HG02642 (cell line): ENCODE measurements at regions not wholly inside any gene's neighbourhood (a gene's known extent, or its start where the extent isn't known, plus 50 kb on each side); places are given as distances from the start of the nearest gene placed in this dataset.

Source experiments
- ATAC-seq: cut with Tn5 transposase; IDR thresholded peaks from one replicate; pipeline ENCODE4 v1.9.1; 2021; ENCODE audit warnings: mild to moderate bottlenecking; ENCODE audit not compliant: unreplicated experiment, poor library complexity

DNA sequence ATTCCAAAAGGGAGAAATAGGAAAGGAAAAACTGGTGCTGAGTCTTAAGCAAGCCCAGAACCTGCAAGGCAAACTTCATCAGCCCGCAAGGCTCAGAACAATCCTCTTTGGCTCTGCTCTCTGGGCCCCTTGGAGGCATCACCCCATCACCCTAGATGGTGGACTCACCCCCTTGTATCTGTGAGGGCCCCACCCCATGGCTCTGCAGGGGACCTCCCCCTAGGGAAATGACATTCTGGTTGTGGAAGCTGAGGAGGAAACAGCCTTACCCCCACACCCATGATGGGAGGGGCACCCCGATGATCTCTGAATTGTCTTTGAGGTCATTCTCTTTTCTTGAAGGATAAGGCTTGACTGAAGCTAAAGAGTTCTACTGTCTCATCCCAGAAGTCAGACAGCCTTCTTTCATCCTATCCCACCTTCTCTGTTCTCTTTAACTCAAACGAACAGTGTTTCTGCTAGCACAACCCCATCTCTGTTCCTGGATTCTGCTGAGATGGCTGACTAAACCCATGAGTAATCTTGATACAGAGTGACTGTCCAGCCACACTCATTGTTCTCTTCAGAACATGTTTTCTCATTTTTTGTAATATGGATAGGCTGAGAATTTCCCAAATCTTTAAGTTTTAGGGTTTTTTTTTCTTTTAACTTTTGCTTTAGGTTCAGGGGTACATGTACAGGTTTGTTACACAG lies 492.1 kb upstream of the MYT1L start:
- ATAC-seq: no peak

GRCh38 chr2:2822143-2822542 lies 491.1 kb upstream of the MYT1L start:
- no peak for ATAC-seq

- no peak for ATAC-seq
Measured at GRCh38 chr2:2812648-2813047, 481.6 kb upstream of the MYT1L start.

DNA sequence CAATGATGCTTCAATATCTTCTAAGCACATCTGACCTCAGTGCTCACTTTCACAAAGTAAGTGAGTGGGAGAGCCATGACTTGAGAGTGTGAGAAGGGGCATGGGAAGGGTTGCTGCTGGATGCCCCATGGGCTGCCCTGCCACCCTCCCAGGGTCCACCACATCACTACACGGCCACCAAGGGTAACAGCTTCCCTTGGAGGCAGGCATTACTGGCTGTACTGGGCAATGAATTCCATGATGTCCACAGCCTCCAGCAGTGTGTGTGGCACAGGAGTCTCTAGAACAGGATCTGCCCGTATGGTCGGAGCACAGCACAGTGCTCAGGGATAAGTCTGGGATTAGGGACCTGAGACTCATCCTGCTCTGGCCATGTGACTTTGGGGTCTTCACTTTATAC lies 481.0 kb upstream of the MYT1L start:
- ATAC-seq: no peak

DNA sequence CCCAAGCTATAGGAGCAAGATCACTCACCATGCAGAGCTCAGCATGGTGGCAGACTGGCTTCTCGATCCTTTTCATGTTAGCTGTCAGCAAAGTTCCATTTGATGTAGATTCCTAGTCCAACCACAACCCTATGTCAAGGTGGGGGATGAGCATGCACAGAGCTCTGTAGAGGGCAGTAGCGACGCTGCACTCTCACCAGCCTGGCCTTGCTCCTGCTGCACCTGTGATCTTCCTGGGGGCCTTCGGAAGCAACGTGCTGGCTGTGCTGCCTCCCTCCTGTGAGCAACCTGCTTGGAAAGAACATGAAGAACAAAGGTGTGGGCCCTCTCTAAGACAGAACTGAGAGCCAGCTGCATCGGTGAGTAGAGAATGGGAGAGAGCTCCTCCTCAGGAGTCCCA lies 479.4 kb upstream of the MYT1L start:
- no peak for ATAC-seq

DNA sequence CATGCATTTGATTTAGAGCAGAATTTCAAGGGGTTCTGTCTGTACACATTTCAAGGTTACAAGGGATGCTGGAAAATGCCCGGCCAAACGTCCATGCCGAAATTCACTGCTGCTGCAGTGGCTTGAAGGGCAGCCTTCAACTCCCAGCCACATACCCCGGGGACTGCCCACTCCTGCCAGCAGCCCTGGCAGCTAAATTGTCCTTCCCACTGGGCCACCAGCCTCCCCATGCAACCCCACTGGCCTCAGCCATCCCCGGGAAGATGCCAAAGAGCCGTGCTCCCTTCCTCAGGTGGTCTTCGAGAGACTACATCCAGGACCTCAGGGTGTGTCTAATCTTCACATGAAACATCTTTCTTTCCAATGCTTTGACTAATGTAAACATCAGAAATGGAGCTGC lies 478.7 kb upstream of the MYT1L start:
- ATAC-seq: no peak

- no peak for ATAC-seq
Measured at GRCh38 chr2:2808551-2809058, 477.5 kb upstream of the MYT1L start.

- no peak for ATAC-seq
Measured at GRCh38 chr2:2806711-2807110, 475.6 kb upstream of the MYT1L start.

- no peak for ATAC-seq
Measured at GRCh38 chr2:2805263-2805662, 474.2 kb upstream of the MYT1L start.

GRCh38 chr2:2804528-2804927 lies 473.5 kb upstream of the MYT1L start:
- no peak for ATAC-seq

- no peak for ATAC-seq
Measured at GRCh38 chr2:2801458-2801857, 470.4 kb upstream of the MYT1L start.

GRCh38 chr2:2800697-2801096 lies 469.6 kb upstream of the MYT1L start:
- ATAC-seq: no peak

- no peak for ATAC-seq
Measured at GRCh38 chr2:2800001-2800400, 468.9 kb upstream of the MYT1L start.

GRCh38 chr2:2799151-2799697 lies 468.1 kb upstream of the MYT1L start:
- ATAC-seq: no peak

DNA sequence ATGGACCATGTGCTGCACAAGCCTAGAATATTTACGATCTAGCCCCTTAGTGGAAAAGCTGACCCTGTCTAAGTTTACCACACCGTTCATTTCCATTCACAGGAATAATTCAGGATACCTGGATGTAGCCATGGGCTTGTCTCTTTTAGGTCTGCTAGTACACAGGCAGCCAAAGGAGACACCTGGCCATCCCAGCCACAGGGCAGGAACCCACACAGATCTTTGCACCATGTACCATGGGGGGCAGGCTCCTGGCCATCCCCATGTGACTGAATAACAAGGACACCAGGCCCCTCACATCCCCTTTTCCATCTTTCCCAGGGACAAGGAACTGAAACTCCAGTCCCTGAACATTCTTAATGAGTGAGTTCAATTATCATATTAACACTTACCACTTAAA lies 467.3 kb upstream of the MYT1L start:
- no peak for ATAC-seq

- no peak for ATAC-seq
Measured at GRCh38 chr2:2797797-2798196, 466.7 kb upstream of the MYT1L start.

DNA sequence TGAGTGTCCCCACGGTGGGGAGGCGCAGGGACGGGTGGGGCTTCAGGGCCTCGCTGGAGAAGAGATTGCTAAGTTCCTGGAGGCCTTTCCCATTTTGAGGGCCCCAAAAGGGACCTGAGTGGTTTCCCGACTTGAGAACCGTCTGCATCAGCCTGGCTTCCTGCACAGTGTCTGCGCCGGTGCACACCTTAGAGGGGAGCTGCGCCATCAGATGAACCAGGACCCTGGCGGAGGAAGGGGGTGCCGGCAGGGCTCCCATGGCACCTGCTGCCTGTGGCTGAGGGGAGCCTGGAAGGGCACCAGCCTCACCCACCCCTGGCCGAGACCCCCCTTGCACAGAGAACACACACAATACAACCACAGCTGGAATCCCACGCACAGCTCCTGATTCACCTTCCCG lies 465.1 kb upstream of the MYT1L start:
- ATAC-seq: no peak

- ATAC-seq: no peak
Measured at GRCh38 chr2:2795438-2796091, 464.5 kb upstream of the MYT1L start.

GRCh38 chr2:2793925-2794560 lies 463.0 kb upstream of the MYT1L start:
- ATAC-seq: no peak

DNA sequence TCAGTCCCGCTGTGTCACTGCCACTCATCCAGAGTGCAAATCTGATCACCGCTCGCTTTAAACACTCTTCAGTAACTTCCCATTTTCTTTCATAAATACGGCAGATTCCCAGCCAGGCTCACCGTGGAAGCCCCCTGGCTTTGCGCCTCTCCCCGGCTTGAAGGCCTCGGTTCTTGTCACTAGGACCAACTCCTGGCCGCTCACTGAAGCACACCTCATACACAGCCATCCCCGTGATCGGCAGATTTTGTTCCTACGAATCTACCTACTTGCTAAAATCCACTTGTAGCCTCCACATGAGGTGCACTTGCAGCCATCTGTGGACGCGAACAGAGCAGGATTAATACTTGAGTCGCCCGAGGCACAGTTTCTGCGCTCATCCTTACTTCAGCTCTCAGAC lies 462.4 kb upstream of the MYT1L start:
- ATAC-seq: no peak

GRCh38 chr2:2791606-2792005 lies 460.5 kb upstream of the MYT1L start:
- no peak for ATAC-seq
